Thyroid gland (tissue), 4 donors: ENCODE measurements at regions not wholly inside any gene's neighbourhood (a gene's known extent, or its start where the extent isn't known, plus 50 kb on each side); places are given as distances from the start of the nearest gene placed in this dataset.

Experiments
- POLR2A ChIP-seq, 2 donors: fragments of 450-650 bp; IDR thresholded peaks; one replicate each; pipeline ENCODE4 v1.6.1; 2017; ENCODE audit warnings: antibody characterized with exemption in 2 of 2, mild to moderate bottlenecking in 2 of 2, moderate library complexity in 1 of 2
- TF ChIP-seq, protein P1 (sequence below), 6 experiments: fragments of 200-600 bp in 3 of 6; fragments of 450-650 bp in 3 of 6; sonication (generic) in 3 of 6; IDR thresholded peaks; one replicate each; pipeline ENCODE4 v1.5.1; 2016 to 2019; ENCODE audit warnings: antibody characterized with exemption in 6 of 6, mild to moderate bottlenecking in 2 of 6, inconsistent platforms in 1 of 6, moderate library complexity in 1 of 6

DNA sequence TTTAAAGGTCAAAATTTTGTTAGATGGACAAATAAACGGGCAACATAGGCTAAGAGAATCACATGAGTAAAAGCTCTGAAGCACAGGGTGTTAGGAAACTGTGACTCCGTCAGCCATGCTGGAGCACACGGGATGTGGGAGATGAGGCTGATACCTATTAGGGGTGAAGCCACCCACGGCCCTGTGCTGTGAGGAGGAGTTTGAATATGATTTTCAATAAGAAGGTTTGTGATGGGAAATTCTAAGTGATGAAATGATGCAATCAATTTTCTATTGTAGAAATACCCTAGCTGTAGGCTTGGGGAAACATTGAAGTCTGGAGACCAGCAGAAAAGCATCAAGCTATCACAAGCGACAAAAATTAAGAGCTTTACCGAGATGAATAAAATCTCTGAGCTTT, 431.3 kb downstream of the CMPK2 start:
- TF ChIP-seq, protein P1, sequence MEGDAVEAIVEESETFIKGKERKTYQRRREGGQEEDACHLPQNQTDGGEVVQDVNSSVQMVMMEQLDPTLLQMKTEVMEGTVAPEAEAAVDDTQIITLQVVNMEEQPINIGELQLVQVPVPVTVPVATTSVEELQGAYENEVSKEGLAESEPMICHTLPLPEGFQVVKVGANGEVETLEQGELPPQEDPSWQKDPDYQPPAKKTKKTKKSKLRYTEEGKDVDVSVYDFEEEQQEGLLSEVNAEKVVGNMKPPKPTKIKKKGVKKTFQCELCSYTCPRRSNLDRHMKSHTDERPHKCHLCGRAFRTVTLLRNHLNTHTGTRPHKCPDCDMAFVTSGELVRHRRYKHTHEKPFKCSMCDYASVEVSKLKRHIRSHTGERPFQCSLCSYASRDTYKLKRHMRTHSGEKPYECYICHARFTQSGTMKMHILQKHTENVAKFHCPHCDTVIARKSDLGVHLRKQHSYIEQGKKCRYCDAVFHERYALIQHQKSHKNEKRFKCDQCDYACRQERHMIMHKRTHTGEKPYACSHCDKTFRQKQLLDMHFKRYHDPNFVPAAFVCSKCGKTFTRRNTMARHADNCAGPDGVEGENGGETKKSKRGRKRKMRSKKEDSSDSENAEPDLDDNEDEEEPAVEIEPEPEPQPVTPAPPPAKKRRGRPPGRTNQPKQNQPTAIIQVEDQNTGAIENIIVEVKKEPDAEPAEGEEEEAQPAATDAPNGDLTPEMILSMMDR (IDR thresholded peaks at IDR 0.05), result no peak
- no peak for TF ChIP-seq POLR2A (IDR thresholded peaks at IDR 0.05)
